Medulla oblongata (tissue), 1 donor: ENCODE measurements at regions not wholly inside any gene's neighbourhood (a gene's known extent, or its start where the extent isn't known, plus 50 kb on each side); places are given as distances from the start of the nearest gene placed in this dataset.
"Not testable (repeated sequence)": the region's sequence is repeated elsewhere in the genome, so short reads cannot be mapped to it uniquely, and the experiment has no call there.

Source experiments
- DNase-seq: peaks from one replicate; pipeline ENCODE4 v3.0.0-alpha.2; 2015; ENCODE audit errors: extremely low spot score

DNA sequence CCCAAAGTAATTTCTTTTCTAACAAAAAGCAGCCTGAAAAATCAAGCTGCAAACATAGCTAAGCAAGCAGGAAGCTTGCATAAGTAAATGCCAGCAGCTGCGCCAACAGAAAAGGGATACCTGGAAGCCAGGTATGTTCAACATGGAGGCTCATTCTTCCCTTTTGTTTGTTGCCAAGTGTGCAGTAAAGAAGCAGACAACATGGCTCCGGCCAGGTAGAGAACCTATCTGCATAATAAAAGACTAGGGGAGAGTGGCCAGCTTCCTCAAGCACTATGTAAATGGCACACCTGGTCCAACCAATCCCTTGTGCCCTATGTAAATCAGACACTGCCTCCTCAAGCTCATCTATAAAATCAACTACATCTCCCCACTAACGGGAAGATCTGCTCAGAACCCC is 1407.0 kb downstream of the CDH11 start:
- DNase-seq: no peak

DNA sequence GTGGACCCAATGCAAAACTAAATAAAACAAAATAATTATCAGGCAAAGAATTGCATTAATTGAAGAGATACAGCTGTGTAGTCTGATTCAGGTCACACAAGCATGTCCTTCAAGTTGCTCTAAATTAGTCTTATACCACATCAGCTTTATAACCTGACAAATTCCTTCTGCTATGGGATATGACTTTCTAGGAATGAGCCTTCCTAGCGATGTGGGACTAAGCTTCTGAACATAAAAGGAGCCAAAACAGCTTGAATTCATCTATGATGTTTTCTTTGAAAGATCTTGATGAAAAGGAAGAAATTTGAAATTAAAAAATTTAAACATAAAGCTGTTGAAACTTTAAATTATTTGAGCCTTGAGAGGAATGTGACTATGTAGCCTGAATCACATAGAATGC is 1409.1 kb downstream of the CDH11 start:
- no peak for DNase-seq

DNA sequence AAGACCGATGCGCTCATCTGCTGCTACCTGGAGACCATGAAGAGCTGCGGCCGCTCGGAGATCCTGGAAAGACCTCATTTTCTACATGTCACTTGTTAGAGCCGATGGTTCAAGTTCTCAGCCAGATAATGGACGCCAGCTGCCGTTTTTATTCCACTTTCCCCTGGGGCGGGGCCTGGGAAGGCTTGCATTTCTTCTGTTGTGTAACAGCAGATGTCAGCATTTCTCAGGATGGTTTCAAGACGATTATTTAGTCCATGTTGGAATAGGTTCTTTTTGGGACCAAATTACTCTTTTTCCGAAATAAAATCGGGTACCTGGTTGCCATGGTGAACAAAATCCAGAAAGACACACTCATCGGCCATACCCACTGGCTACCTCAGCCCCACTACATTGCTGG is 1418.3 kb downstream of the CDH11 start:
- DNase-seq: no peak

DNA sequence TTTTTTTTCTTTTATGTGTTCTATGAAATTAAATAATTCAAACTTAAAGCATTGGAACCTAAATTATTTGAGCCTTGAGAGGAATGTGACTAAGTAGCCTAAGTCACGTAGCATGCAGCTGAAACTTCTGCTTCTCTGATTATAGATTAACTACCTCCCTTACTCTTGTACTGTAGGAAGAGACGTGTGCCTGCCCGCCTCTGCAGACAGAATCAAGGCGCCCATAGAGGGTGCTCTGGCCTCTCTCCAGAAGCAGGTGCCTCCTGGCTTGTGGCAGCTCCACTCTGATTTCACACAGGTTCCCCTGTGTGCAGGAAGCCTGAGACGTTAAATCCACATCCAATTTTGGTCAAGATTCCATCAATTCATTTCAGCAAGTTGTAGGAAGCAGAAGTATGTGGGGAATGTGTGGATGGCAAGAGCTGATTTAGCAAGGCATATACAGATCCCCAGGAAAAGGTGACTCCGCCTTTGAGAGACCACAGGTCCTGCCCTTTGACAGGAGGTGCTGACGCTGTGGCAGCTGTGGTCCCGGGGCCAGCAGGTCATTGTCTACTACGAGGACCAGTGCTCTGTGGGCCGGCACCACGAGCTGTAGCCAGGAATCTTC is 1418.8 kb downstream of the CDH11 start:
- no peak for DNase-seq

DNA sequence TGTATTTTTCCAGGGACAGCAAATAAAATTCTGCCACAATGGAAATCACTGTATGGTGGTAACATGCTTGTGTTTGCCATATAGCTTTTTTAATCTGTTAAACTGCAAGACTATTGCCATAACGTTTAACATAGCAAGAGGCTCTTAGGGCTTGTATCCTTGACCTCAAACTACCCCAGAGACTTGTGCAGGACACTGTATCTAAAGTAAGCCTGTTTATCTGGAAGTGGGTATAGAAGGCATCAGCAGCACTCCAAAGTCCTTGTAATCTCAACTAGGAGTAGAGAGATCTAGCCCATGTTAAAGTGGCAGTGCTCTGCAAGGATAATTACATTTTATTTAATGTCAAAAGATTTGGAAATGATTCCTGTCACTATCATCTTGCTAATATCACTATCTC is 1424.1 kb downstream of the CDH11 start:
- no peak for DNase-seq

DNA sequence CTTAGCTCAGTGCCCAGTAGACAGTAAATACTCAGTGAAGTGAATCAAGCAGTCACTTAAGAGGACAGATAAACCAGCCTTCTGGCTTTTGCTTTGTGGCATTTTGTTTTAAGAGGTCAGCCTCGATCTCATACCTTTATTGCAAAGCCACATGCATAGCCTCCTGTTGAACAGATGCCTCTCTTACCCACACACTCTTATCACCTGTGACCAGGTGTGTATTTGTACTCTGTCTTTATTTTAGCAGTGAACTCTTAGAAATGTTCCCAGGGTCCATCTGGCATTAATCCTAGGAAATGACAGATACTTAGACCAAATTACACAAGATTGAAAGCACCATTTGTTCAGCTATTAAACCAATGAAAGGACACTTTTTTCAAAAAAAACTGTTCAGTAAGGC is 1426.5 kb downstream of the CDH11 start:
- DNase-seq: no peak

DNA sequence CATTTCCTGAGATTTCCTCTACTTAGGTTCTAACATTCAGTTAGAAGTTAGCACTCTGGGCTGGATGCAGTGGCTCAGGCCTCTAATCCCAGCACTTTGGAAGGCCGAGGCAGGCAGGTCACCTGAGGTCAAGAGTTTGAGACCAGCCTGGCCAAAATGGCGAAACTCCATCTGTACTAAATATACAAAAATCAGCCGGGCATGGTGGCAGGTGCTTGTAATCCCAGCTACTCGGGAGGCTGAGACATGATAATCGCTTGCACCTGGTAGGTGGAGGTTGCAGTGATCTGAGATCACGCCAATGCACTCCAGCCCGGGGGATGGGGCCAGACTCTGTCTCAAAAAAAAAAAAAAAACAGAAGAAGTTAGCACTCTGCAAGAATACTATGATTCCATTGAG is 1430.9 kb downstream of the CDH11 start:
- no peak for DNase-seq

DNA sequence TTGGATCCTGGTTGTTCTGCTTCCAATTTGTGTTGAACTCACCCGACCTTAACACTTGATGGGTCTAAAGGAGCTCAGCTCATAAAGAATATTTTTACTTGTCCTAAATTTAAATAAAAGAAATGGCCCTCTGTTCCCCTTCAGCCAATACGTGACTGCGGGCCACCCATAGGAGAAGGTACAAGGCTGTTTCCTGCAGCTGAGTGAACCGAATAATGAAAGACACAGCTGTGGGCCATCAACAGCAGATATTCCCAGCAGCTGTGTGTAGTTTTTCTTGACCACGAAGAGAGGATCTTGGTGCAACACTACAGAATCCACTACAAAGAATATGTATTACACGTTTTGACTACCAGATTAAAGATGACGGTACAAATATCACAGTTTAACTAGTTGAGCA is 1431.6 kb downstream of the CDH11 start:
- DNase-seq: no peak

DNA sequence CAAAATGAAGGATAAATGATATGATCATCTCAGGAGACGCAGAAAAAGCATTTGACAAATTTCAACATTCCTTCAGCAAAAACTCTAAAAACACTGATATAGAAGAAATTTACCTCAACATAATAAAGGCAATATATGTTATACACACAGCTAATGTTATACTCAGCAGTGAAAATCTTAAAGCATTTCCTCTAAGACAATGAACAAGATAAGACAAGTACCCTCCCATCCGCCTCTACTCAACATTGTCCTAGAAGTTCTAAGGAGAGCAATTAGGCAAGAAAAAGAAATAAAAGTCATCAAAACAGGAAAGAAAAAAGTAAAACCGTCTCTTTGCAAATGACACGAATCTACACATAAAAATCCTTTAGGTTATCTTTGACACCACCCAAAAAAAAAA is 1432.8 kb downstream of the CDH11 start:
- no peak for DNase-seq

DNA sequence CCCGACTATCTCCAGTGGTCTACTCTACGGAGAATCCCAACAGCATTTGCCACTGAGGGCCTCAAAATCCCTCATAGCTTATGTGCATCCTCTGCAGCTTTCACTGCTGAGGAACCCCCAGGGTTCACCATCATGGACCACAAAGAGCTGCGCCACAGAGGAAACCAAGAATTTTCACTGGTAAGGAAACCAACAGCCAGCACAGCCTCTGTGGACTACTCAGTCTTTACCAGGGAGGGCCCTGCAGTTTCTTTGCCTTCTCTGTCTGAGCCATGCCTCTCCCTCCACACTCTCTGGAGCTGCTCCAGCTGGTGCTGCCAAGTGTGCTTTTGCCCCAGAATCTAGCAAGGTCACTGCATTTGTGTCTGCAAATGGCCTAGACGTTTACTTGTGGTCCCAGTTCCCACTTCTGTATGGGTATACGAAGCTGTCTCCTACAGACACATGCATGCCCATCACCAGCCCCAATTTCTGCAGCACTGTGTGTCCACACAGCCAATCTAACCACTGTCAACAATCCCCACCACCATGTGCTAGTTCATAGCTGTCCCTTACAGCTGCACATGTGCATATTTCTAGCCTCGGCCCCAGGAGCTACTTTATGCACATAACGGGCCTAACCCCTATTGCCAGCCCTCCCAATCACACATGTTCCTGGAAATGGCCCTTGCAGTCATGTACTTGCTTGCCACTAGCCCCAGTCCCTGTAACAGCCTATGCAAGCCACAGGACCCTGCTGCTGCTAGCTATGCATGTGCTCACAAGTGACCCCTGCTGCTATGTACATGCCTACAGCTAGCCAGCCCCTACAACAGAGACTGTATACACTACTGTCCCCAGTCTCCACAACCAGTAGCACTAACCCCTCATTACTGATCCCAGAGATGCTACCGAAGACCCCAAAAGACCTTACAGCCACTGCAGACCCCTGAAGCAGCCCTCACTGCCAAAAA is 1437.4 kb downstream of the CDH11 start:
- DNase-seq: no peak

DNA sequence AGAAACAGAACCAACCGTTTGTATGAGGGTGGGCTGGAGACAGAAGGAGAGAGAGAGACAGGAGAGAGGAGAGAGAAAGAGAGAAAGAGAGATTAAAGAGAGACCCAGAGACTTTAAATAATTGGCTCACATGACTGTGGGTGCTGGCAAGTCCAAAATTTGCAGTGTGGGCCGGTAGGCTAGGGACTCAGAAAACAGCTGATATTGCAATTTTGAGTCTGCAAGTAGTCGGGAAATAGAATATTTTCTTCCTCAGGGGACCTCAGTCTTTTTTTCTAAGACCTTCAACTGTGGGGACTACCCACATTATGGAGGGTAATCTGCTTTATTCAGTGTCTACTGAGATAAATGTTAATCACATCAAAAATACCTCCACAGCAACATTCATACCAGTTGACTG is 1439.0 kb downstream of the CDH11 start:
- no peak for DNase-seq

DNA sequence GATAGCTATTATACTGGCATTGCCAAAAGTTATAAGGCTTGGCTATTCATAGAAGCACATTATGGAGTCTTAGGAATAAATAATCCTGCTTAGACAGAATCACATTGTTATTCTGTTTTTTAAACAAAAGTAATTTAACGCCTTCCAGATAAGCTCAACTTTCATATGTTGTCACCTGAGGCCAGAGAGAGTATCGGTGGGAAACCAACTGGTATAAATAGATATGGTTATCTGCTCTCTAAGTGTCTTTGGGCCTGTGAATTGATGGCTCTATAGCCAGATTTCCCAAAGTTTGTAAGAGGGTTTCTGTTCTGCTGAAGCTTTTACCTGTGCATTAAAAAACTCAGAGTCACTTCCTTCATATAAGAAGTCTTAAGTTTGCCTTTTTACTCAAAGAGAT is 1449.4 kb downstream of the CDH11 start:
- no peak for DNase-seq

DNA sequence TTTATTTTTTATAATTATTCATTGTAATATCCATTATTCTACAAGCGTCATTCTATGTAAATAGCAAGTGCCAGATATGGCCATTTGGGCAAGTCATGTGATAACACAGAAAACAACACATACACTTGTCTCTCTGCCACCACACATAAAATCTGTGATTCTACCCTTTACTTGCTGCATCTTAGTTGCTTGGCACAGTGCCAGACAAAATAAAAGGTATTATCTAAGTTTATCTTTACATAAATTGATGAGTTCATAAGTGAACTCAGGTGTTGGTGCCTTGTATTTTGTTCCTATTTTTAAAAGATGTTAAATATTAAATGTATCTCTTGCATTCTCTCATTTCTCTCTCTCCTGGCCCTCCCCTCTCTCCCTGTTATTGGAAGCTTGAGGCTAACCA is 1458.7 kb downstream of the CDH11 start:
- DNase-seq: no peak

DNA sequence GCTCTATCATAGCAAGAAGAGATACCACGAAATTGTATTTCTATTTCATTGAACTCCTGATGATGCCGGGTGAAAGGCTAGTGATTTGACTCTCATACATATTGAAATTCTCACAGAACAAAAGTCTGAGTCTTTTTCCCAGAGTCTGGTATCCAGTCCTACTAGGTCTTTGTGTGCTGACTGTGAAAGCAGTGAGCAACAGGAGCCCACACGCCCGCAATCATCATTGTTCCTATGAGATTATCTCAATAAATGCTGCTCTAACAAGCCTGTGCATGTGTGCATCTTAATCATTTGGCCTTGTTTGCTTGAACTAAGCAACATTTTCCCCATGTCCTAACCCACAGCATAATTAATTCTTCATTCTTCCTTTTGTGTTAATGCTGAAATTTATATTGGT is 1466.0 kb downstream of the CDH11 start:
- DNase-seq: no peak

DNA sequence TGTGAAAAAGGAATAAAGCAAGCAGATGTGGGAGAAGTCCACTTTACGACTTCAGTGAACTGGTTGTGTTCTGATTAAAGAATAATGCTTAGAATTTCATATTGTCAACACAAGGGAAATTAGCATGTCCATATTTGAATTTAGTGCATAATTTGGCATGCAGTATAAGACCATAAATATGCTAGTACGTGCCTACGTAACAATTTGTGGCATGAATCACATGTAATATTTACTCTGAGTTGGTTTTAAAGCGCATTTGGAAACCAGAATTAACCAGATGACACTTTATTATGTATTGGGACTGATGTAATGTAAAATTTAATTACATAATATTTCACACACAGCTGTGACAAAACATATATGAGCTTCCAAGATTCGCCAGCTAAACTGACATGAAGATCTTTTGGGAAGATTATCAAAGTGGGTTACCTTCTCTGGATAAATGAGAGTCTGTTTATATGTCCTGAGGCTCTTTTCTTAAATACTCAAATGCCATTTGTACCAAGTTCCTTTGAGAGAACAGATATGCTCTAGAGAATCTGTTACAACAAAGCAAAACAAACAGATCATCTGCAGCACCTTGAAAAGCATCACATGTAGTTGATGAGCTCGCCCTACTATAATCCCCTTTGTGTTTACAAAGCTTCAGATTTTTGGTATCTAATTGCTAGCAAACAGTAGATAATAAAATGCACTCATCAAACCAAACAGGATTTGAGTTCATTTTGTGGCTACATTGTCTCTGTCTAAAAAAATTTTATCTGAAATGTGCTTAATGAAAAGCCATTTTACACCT is 1468.6 kb downstream of the CDH11 start:
- DNase-seq: no peak

DNA sequence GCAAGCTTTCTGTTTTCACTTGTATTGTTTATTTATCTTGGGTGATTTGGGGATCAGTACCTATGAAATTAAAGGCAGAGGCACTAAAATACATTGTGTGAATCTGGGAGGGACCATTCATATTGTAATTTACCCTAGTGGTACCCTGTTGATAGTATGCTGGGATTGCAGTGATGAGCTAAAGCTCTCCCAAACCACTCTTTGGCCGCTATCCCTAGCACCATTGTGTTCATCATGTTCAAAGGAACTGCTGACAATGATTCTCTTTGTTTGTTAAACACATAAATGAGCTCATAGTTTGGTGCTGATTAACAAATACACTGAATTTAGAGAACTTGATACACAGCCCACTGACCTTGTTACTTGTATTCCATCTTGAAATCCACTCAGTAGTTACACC is 1469.8 kb downstream of the CDH11 start:
- peak; percentile 39 for DNase-seq

DNA sequence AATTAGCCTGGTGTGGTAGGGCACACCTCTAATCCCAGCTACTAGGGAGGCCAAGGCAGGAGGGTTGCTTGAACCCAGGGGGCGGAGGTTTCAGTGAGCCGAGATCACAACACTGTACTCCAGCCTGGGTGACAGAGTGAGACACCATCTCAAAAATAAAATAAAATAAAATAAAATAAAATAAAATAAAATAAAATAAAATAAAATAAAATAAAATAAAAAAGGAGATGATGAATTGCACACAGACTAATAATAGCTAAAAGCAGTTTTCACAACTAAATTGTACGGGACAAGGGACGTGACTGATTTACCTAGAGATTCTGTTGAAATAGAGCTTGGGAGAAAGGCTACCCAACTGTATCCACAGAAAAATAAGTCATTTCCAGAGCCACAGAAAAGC is 1471.3 kb downstream of the CDH11 start:
- no peak for DNase-seq

DNA sequence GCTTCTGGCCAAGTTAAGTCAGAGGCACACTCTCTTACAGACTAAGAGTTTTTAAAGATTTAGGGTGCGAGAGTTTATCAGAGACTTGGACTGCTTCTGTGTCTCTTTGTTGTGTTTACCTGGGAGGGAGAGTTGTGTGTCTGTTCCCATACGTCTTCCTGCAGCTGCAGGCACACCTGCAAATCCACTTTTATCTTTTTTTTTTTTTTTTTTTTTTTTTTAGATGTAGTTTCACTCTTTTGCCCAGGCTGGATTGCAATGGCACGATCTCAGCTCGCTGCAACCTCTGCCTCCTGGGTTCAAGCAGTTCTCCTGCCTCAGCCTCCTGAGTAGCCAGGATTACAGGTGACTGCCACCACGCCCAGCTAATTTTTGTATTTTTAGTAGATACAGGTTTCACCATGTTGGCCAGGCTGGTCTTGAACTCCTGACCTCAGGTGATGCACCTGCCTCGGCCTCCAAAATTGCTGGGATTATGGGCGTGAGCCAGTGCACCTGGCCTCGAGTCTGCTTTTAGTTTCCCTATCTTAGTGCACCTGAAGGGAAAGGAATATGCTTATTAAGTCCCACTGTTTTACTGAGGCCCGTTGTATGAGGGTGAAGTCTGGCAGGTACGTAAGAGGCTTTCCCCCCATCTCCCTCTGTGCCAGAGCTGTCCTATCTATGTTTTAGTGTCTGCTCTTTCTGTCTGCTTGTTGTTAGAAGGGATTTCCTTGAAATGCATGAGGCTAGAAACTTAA is 1488.0 kb downstream of the CDH11 start:
- DNase-seq: not testable (repeated sequence)

DNA sequence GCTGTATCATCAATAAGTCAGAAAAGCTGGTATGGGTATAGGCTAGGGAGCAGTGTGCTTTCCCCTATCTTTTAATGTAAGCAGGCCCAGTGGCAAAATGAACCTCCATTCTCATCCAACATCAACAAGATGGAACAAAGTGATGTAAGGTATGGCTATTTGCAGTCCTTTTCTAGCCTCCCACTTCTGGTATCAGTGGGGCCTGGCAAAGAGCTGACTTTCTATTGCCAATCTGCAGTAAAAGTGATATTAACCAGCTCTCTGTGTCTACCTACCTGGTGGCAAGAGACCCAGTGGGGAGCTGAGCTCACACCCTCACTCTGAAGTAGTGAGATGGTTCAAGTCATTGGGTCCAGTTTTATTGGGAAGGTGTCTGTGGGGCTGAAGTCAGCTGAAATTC is 1492.6 kb downstream of the CDH11 start:
- no peak for DNase-seq

DNA sequence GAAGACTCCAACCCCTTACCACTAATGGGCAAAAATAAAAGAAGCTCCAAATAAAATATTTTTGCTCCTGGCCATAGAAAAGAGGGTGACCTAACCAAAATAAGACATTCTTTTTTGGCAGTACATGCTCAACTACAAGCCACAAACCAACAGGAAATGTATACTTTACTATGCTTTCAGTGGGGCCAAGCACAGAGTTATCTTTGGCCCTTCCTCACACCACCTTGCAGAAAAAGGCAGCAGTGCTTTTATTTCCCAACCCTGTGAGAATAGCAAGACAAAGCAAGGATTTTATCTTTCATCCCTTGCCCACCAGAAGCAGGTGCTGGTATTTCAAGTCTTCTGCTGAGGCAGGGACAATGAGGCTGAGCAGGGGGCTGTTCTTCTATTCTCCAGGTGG is 1493.1 kb downstream of the CDH11 start:
- DNase-seq: no peak

DNA sequence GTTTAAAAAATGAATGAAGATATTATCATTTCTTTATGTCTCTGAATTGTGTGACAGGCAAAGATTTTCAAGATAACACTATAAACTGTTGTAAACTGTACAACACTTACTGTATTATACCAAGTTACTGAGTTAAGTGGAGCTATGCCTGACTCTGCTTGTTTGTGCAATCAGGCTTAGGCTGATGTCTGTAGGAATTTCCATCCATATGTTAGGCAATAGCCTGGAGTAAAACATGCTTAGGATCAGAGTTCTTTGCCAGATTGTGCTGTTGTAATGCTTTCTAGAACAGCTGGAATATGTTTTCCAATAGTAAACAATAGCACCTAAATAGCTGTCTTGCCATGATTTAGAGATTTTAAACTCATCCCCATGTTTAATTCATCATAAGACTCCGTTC is 1496.7 kb downstream of the CDH11 start:
- no peak for DNase-seq

DNA sequence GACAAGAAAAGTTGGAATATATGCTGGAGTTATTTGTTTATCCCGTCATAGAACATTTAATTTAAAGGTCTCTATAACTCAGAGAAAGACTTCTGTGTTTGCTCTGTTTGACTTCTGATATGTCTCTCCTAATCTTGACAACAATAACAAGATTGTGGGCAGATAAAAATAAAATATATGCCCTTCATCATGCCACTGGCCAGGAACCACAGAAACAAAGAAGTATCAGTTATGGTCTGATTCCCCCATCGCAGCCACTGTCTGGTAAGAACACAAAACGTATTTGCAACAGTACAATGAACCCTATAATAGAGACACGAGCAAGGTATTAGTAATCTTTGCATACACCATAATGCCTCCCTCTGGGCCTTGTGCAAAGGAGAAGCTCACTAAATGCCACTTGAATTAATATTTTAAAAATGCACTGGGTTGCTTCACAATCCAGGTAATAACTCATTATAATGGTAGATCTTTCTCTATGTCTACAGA is 1498.3 kb downstream of the CDH11 start:
- no peak for DNase-seq
